ENCODE measurements at regions not wholly inside any gene's neighbourhood (a gene's known extent, or its start where the extent isn't known, plus 50 kb on each side); places are given as distances from the start of the nearest gene placed in this dataset.

DNA sequence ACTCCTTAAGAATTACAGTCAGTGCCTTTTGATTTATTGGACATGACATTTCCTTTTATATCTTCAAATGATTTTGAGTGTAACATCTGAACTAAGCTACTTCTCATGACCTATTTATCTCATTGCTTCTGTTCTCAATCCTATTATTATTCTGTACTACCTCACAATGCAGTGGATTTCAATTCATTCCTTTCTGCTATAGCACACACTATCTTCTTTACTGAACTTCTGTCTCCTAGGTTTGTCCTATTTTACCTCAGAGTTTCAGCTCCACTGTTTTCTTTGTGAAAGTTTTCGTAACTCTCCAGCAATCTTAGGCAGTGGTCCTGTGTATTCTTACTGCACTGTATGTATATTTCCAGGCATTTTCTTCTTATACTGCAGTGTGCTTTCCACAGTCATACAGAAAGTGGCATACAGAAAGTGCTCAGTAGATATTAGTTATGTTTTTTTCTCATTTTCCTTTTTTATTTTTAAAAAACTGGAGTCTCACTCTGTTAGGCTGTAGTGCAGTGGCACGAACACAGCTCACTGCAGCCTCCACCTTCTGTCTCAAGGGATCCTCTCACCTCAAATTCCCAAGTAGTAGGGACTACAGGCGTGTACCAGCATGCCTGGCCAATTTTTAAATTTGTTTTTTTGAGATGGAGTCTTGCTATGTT is 368.6 kb upstream of the RGS6 start:
- TF ChIP-seq, protein P1, sequence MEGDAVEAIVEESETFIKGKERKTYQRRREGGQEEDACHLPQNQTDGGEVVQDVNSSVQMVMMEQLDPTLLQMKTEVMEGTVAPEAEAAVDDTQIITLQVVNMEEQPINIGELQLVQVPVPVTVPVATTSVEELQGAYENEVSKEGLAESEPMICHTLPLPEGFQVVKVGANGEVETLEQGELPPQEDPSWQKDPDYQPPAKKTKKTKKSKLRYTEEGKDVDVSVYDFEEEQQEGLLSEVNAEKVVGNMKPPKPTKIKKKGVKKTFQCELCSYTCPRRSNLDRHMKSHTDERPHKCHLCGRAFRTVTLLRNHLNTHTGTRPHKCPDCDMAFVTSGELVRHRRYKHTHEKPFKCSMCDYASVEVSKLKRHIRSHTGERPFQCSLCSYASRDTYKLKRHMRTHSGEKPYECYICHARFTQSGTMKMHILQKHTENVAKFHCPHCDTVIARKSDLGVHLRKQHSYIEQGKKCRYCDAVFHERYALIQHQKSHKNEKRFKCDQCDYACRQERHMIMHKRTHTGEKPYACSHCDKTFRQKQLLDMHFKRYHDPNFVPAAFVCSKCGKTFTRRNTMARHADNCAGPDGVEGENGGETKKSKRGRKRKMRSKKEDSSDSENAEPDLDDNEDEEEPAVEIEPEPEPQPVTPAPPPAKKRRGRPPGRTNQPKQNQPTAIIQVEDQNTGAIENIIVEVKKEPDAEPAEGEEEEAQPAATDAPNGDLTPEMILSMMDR (IDR thresholded peaks at IDR 0.05), result no peak
- no peak for TF ChIP-seq POLR2A (IDR thresholded peaks at IDR 0.05)
